K562 (cell line): ENCODE measurements at regions not wholly inside any gene's neighbourhood (a gene's known extent, or its start where the extent isn't known, plus 50 kb on each side); places are given as distances from the start of the nearest gene placed in this dataset.

Source experiments
- ATAC-seq: fragments of 200-7000 bp; cut with Tn5 transposase; 3 replicates; pipeline ENCODE4 v1.9.1; 2020; ENCODE audit warnings: moderate library complexity
- BruUV-seq: library from RNA; stranded (reverse); fragments of 400-500 nt; replicated peaks from 2 replicates; lab custom pipeline; 2021; lab: Mats Ljungman, UMichigan
- CTCF ChIA-PET: fragments of 300-600 bp; formaldehyde crosslinking; extraction: SDS; loops from one replicate; lab custom pipeline; 2021; ENCODE audit warnings: low intra/inter-chr PET ratio; lab: Yijun Ruan, JAX
- POLR2A ChIA-PET: fragments of 300-600, 350-650 bp; sonication (Branson Sonifier 250); formaldehyde crosslinking; extraction: SDS; loops from one replicate; lab custom pipeline; 2021; ENCODE audit warnings: antibody characterized with exemption, inconsistent platforms; lab: Yijun Ruan, JAX
- DNase-seq, 4 experiments: peaks; one replicate each; pipeline versions ENCODE4 v3.0.0 to v3.0.0-alpha.2; 2011 to 2018; ENCODE audit warnings: low spot score in 3 of 4, mixed read lengths in 3 of 4; ENCODE audit errors: extremely low read depth in 1 of 4
- FAIRE-seq: peaks from 2 replicates; lab custom pipeline; 2011; peaks lifted over from hg19 to GRCh38; lab: Jason Lieb, UNC
- H2AFZ ChIP-seq: 2 replicates; pipeline ENCODE4 v1.6.0; 2011; ENCODE audit warnings: low read depth, low read length, control low read depth, inconsistent platforms
- H3K27ac ChIP-seq: fragments of 200-600 bp; 3 replicates; pipeline ENCODE4 v1.8.0; 2011; ENCODE audit warnings: low read depth, mild to moderate bottlenecking, control low read depth, inconsistent platforms, low read length, moderate library complexity, mixed read lengths; ENCODE audit errors: extremely low read depth
- H3K27me3 ChIP-seq, 2 experiments: fragments of 300-600 bp in 1 of 2; 2 replicates in 1 of 2; 3 replicates in 1 of 2; pipeline versions ENCODE4 v1.6.0 to v1.8.0; 2011; ENCODE audit warnings: inconsistent platforms in 2 of 2, low read length in 2 of 2, mild to moderate bottlenecking in 1 of 2, mixed read lengths in 1 of 2, moderate library complexity in 1 of 2; ENCODE audit not compliant: control insufficient read depth in 2 of 2, insufficient read depth in 2 of 2
- H3K36me3 ChIP-seq: fragments of 300-600 bp; 3 replicates; pipeline ENCODE4 v1.8.0; 2011; ENCODE audit warnings: mild to moderate bottlenecking, low read length, inconsistent platforms; ENCODE audit not compliant: control insufficient read depth, insufficient read depth
- H3K4me1 ChIP-seq, 2 experiments: fragments of 200-600 bp in 1 of 2; replicated peaks in 1 of 2; 2 replicates in 1 of 2; 3 replicates in 1 of 2; pipeline versions ENCODE4 v1.5.1 to v1.8.0; 2011; ENCODE audit warnings: inconsistent platforms in 2 of 2, low read length in 2 of 2, mild to moderate bottlenecking in 1 of 2, mixed read lengths in 1 of 2, moderate library complexity in 1 of 2; ENCODE audit not compliant: control insufficient read depth in 2 of 2, insufficient read depth in 2 of 2
- H3K4me2 ChIP-seq: 2 replicates; pipeline ENCODE4 v1.6.1; 2011; ENCODE audit warnings: low read length, control low read depth, inconsistent platforms, mixed read lengths; ENCODE audit not compliant: insufficient read depth
- H3K4me3 ChIP-seq: fragments of 200-600 bp; sonication (generic), shearing (Covaris generic); 2 replicates; pipeline ENCODE4 v1.5.1; 2016; ENCODE audit warnings: control low read depth, inconsistent platforms
- H3K79me2 ChIP-seq: fragments of 200-600 bp; 3 replicates; pipeline ENCODE4 v1.8.0; 2011; ENCODE audit warnings: low read length, inconsistent platforms; ENCODE audit not compliant: control insufficient read depth, insufficient read depth
- H3K9ac ChIP-seq, 2 experiments: 2 replicates each; pipeline versions ENCODE4 v1.6.0 to v1.6.1; 2011; ENCODE audit warnings: low read depth in 2 of 2, low read length in 2 of 2, control low read depth in 1 of 2, inconsistent platforms in 1 of 2, mild to moderate bottlenecking in 1 of 2, mixed read lengths in 1 of 2; ENCODE audit not compliant: insufficient read depth in 1 of 2
- H3K9me1 ChIP-seq: one replicate; pipeline ENCODE4 v1.6.0; 2011; ENCODE audit warnings: inconsistent platforms, mild to moderate bottlenecking, low read length, moderate library complexity; ENCODE audit not compliant: control insufficient read depth, insufficient read depth
- H3K9me3 ChIP-seq: replicated peaks from 2 replicates; pipeline ENCODE4 v1.5.1; 2011; ENCODE audit warnings: low read depth, low read length, inconsistent platforms; ENCODE audit not compliant: control insufficient read depth, insufficient read depth
- H4K20me1 ChIP-seq: replicated peaks from 2 replicates; pipeline ENCODE4 v1.6.1; 2011; ENCODE audit warnings: low read length, inconsistent platforms, mixed read lengths; ENCODE audit not compliant: control insufficient read depth, insufficient read depth
- ARHGAP35 ChIP-seq: fragments of 450-650 bp; IDR thresholded peaks from 2 replicates; pipeline ENCODE4 v1.6.1; 2018; ENCODE audit not compliant: partially characterized antibody
- HNRNPH1 ChIP-seq: fragments of 200-400 bp; formaldehyde crosslinking; optimal IDR thresholded peaks from 2 replicates; pipeline ENCODE3; 2017; ENCODE audit warnings: low read depth, mild to moderate bottlenecking, low read length, moderate library complexity
- KDM1A ChIP-seq, 2 experiments: fragments of 450-650 bp; IDR thresholded peaks; 2 replicates each; pipeline ENCODE4 v1.6.1; 2016; ENCODE audit warnings: mild to moderate bottlenecking in 2 of 2
- POLR3G ChIP-seq: IDR thresholded peaks from 2 replicates; pipeline ENCODE4 v1.6.1; 2011; ENCODE audit not compliant: insufficient read length, insufficient replicate concordance; ENCODE audit errors: extremely low read depth
- SP2 ChIP-seq: IDR thresholded peaks from 2 replicates; pipeline ENCODE4 v1.6.1; 2011; ENCODE audit warnings: mild to moderate bottlenecking, low read depth, low read length, moderate library complexity; ENCODE audit not compliant: poor library complexity, severe bottlenecking; ENCODE audit errors: extremely low read depth
- TEAD2 ChIP-seq: fragments of 450-650 bp; IDR thresholded peaks from 2 replicates; pipeline ENCODE4 v1.6.1; 2016; ENCODE audit warnings: missing genetic modification characterization, control low read depth, missing compliant biosample characterization
- ZNF274 ChIP-seq: IDR thresholded peaks from 2 replicates; pipeline ENCODE4 v1.6.1; 2011; ENCODE audit warnings: low read depth, mild to moderate bottlenecking, low read length, moderate library complexity, borderline replicate concordance
- ZNF444 ChIP-seq: fragments of 250-450 bp; sonication (Bioruptor Pico); IDR thresholded peaks from 2 replicates; pipeline ENCODE4 v1.4.0; 2020; ENCODE audit warnings: mild to moderate bottlenecking, moderate library complexity
- WGBS: fragments of 100-300 bp; shearing (Covaris generic); methylation state at CpG from one replicate; pipeline ENCODE4 v1.1.6; 2016; ENCODE audit warnings: low coverage, mixed read lengths; ENCODE audit not compliant: insufficient coverage; ENCODE audit errors: missing lambda C conversion rate; 5-methylcytosine and 5-hydroxymethylcytosine counted together
- in situ Hi-C: fragments of 300-500 bp; cut with MboI; formaldehyde crosslinking; loops from 4 replicates; pipeline ENCODE4 v1.15.0; 2018; ENCODE audit warnings: inconsistent platforms, mixed read lengths
- intact Hi-C: fragments of 100-400 bp; cut with micrococcal nuclease; formaldehyde crosslinking; loops from 2 replicates; pipeline ENCODE4 v1.14.2; 2022
- TF ChIP-seq, protein P1 (sequence below): sonication (generic); formaldehyde crosslinking; IDR thresholded peaks from 2 replicates; pipeline ENCODE4 v1.8.0; 2023; ENCODE audit warnings: mild to moderate bottlenecking, missing genetic modification reagents
- TF ChIP-seq, protein P2 (sequence below): fragments of 150-350 bp; IDR thresholded peaks from 2 replicates; pipeline ENCODE4 v1.6.1; 2014; ENCODE audit warnings: low read depth, mild to moderate bottlenecking, low read length, borderline replicate concordance
- TF ChIP-seq, protein P3 (sequence below): sonication (generic); IDR thresholded peaks from 2 replicates; pipeline ENCODE4 v1.6.1; 2016

DNA sequence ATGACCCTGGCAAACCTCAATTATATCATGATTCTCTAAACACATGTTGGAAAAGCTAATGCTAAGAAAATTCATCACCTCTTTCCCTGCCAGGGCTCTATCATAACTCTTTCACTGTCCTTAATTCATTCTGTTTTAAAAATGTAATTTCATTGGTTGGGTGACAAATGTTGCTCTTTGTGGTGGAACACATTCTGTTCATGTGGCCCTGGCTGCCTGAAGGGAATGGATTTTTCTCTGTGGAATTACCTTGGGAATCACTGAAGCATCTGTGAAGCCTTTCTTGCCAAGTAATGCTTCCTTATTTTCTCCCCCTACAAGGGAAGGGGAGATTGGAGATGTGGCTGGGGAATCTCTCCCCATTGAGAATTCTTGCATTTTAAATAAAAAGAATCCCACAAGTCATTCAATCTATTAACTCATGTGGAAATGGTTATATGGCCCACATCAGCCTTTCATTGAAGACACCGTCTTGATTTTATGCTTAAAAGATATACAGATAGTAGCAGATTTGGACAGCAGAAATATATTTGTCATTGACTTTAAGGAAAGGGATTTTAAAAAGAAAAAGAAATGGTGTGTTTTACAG, 201.8 kb upstream of the NMUR2 start:
- no peak overlapping the region for H2AFZ ChIP-seq
- CTCF ChIA-PET = no interaction called here
- TF ChIP-seq HNRNPH1 = no peak
- TF ChIP-seq ARHGAP35 = no peak
- no peak for TF ChIP-seq SP2
- TF ChIP-seq POLR3G = no peak
- TF ChIP-seq, protein P1, sequence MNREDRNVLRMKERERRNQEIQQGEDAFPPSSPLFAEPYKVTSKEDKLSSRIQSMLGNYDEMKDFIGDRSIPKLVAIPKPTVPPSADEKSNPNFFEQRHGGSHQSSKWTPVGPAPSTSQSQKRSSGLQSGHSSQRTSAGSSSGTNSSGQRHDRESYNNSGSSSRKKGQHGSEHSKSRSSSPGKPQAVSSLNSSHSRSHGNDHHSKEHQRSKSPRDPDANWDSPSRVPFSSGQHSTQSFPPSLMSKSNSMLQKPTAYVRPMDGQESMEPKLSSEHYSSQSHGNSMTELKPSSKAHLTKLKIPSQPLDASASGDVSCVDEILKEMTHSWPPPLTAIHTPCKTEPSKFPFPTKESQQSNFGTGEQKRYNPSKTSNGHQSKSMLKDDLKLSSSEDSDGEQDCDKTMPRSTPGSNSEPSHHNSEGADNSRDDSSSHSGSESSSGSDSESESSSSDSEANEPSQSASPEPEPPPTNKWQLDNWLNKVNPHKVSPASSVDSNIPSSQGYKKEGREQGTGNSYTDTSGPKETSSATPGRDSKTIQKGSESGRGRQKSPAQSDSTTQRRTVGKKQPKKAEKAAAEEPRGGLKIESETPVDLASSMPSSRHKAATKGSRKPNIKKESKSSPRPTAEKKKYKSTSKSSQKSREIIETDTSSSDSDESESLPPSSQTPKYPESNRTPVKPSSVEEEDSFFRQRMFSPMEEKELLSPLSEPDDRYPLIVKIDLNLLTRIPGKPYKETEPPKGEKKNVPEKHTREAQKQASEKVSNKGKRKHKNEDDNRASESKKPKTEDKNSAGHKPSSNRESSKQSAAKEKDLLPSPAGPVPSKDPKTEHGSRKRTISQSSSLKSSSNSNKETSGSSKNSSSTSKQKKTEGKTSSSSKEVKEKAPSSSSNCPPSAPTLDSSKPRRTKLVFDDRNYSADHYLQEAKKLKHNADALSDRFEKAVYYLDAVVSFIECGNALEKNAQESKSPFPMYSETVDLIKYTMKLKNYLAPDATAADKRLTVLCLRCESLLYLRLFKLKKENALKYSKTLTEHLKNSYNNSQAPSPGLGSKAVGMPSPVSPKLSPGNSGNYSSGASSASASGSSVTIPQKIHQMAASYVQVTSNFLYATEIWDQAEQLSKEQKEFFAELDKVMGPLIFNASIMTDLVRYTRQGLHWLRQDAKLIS (CRISPR knock-in tag) = no peak
- no peak for TF ChIP-seq ZNF274
- no peak for TF ChIP-seq TEAD2 (tag)
- TF ChIP-seq, protein P2, sequence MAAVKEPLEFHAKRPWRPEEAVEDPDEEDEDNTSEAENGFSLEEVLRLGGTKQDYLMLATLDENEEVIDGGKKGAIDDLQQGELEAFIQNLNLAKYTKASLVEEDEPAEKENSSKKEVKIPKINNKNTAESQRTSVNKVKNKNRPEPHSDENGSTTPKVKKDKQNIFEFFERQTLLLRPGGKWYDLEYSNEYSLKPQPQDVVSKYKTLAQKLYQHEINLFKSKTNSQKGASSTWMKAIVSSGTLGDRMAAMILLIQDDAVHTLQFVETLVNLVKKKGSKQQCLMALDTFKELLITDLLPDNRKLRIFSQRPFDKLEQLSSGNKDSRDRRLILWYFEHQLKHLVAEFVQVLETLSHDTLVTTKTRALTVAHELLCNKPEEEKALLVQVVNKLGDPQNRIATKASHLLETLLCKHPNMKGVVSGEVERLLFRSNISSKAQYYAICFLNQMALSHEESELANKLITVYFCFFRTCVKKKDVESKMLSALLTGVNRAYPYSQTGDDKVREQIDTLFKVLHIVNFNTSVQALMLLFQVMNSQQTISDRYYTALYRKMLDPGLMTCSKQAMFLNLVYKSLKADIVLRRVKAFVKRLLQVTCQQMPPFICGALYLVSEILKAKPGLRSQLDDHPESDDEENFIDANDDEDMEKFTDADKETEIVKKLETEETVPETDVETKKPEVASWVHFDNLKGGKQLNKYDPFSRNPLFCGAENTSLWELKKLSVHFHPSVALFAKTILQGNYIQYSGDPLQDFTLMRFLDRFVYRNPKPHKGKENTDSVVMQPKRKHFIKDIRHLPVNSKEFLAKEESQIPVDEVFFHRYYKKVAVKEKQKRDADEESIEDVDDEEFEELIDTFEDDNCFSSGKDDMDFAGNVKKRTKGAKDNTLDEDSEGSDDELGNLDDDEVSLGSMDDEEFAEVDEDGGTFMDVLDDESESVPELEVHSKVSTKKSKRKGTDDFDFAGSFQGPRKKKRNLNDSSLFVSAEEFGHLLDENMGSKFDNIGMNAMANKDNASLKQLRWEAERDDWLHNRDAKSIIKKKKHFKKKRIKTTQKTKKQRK = no peak
- TF ChIP-seq KDM1A (IDR thresholded peaks at IDR 0.05) = no peak
- TF ChIP-seq, protein P3, sequence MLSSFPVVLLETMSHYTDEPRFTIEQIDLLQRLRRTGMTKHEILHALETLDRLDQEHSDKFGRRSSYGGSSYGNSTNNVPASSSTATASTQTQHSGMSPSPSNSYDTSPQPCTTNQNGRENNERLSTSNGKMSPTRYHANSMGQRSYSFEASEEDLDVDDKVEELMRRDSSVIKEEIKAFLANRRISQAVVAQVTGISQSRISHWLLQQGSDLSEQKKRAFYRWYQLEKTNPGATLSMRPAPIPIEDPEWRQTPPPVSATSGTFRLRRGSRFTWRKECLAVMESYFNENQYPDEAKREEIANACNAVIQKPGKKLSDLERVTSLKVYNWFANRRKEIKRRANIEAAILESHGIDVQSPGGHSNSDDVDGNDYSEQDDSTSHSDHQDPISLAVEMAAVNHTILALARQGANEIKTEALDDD = no peak
- no peak for TF ChIP-seq ZNF444 (CRISPR knock-in tag)
- no peaks in the 10 kb centered on the region for H3K4me1 ChIP-seq
- 11% methylated on average over 1 of the region's 1 CpG for WGBS
- H3K36me3 ChIP-seq = no peaks in the 10 kb centered on the region
- no peaks in the 10 kb centered on the region for H3K9me3 ChIP-seq
- H3K4me3 ChIP-seq = no peak overlapping the region
- no TSS peak for BruUV-seq
- no peak overlapping the region for H3K27ac ChIP-seq
- FAIRE-seq (no peak), DNase-seq (no peak), ATAC-seq (no peak)
- no peaks in the 10 kb centered on the region for H3K9me1 ChIP-seq
- in situ Hi-C loops = no loop called here
- no peak overlapping the region for H3K4me2 ChIP-seq
- H4K20me1 ChIP-seq = no peaks in the 10 kb centered on the region
- intact Hi-C loops = no loop called here
- H3K79me2 ChIP-seq = no peaks in the 10 kb centered on the region
- H3K9ac ChIP-seq = no peak overlapping the region
- POLR2A ChIA-PET = no interaction called here
- H3K27me3 ChIP-seq = no peaks in the 10 kb centered on the region
